Kidney (tissue), 13 donors: ENCODE measurements at regions not wholly inside any gene's neighbourhood (a gene's known extent, or its start where the extent isn't known, plus 50 kb on each side); places are given as distances from the start of the nearest gene placed in this dataset.

Experiments used
- DNase-seq, 5 donors: peaks; one replicate each; pipeline ENCODE4 v3.0.0-alpha.2; 2013 to 2020
- FAIRE-seq: peaks from 2 replicates; lab custom pipeline; 2012; peaks lifted over from hg19 to GRCh38; lab: Jason Lieb, UNC
- H3K27ac ChIP-seq, 2 donors: one replicate each; pipeline ENCODE4 v1.7.0; 2013; ENCODE audit warnings: low read depth in 2 of 2, low read length in 2 of 2, inconsistent platforms in 1 of 2
- H3K27me3 ChIP-seq: one replicate; pipeline ENCODE4 v1.7.1; 2013; ENCODE audit warnings: low read length, inconsistent platforms; ENCODE audit not compliant: control insufficient read depth, insufficient read depth
- H3K36me3 ChIP-seq, 3 donors: one replicate each; pipeline versions ENCODE4 v1.7.0 to v1.7.1; 2013; ENCODE audit warnings: low read length in 3 of 3, control low read depth in 1 of 3, inconsistent platforms in 1 of 3; ENCODE audit not compliant: insufficient read depth in 3 of 3, control insufficient read depth in 2 of 3
- H3K4me1 ChIP-seq, 3 donors: one replicate each; pipeline versions ENCODE4 v1.7.0 to v1.7.1; 2013; ENCODE audit warnings: low read length in 3 of 3, inconsistent platforms in 1 of 3, low read depth in 1 of 3; ENCODE audit not compliant: control insufficient read depth in 2 of 3, insufficient read depth in 2 of 3
- H3K4me3 ChIP-seq, 3 donors: one replicate each; pipeline versions ENCODE4 v1.7.0 to v1.8.1; 2013; ENCODE audit warnings: low read length in 3 of 3, control low read depth in 1 of 3, inconsistent platforms in 1 of 3
- H3K9ac ChIP-seq, 3 donors: one replicate each; pipeline versions ENCODE4 v1.7.0 to v1.7.1; 2013; ENCODE audit warnings: low read length in 3 of 3, control low read depth in 1 of 3, inconsistent platforms in 1 of 3
- H3K9me3 ChIP-seq, 3 donors: one replicate each; pipeline versions ENCODE4 v1.7.0 to v1.7.1; 2013; ENCODE audit warnings: low read length in 3 of 3, control low read depth in 1 of 3, inconsistent platforms in 1 of 3; ENCODE audit not compliant: control insufficient read depth in 2 of 3, insufficient read depth in 1 of 3
- CTCF ChIP-seq: IDR thresholded peaks from 3 replicates; pipeline ENCODE4 v1.5.1; 2012; ENCODE audit warnings: mild to moderate bottlenecking, moderate library complexity, borderline replicate concordance; ENCODE audit not compliant: insufficient read depth; ENCODE audit errors: extremely low read depth
- intact Hi-C: fragments of 100-400 bp; cut with DNase I; formaldehyde crosslinking; loops from one replicate; pipeline ENCODE4 v1.11.1; 2022
- donor health status: control.
- donor health status: control.
- donor health status: control.
- donor health status: control.
- donor health status: control.
- donor health status: DM: yes; HTN: yes; CAD: no.
- donor health status: Normal renal cell carcinoma (clear cell type).

GRCh38 chr5:124678922-124679519, 67.4 kb downstream of the ZNF608 start:
- Histone ChIP-seq H3K36me3 (no peaks in the 10 kb centered on the region), H3K4me3 (no peak overlapping the region), H3K9ac (no peak overlapping the region), H3K4me1 (peaks cover 7 to 15% (median 11%) of the 10 kb centered on the region in 3 donors), H3K27me3 (no peaks in the 10 kb centered on the region), H3K9me3 (no peaks in the 10 kb centered on the region), H3K27ac (no peak overlapping the region)
- peak in 3 of 5 donors; percentile 49 to 80 (median 68) for DNase-seq
- TF ChIP-seq CTCF: no peak
- intact Hi-C loops: no loop called here
- no peak for FAIRE-seq

- Histone ChIP-seq H3K4me3 (no peak overlapping the region), H3K27me3 (no peaks in the 10 kb centered on the region), H3K36me3 (no peaks in the 10 kb centered on the region), H3K9me3 (no peaks in the 10 kb centered on the region), H3K9ac (no peak overlapping the region), H3K27ac (no peak overlapping the region), H3K4me1 (peaks cover 7 to 15% (median 11%) of the 10 kb centered on the region in 3 donors)
- DNase-seq (no peak), FAIRE-seq (no peak)
- no peak for TF ChIP-seq CTCF
- intact Hi-C loops: no loop called here
These were observed 68.0 kb downstream of the ZNF608 start for GRCh38 chr5:124678468-124678867.

- Histone ChIP-seq H3K4me3 (peak overlapping the region in 1 of 3 donors; percentile 26), H3K36me3 (no peaks in the 10 kb centered on the region), H3K9me3 (no peaks in the 10 kb centered on the region), H3K27ac (no peak overlapping the region), H3K4me1 (peaks cover 7 to 15% (median 11%) of the 10 kb centered on the region in 3 donors), H3K27me3 (no peaks in the 10 kb centered on the region), H3K9ac (no peak overlapping the region)
- no peak for TF ChIP-seq CTCF
- FAIRE-seq (no peak), DNase-seq (peak in 1 of 5 donors; percentile 60)
- intact Hi-C loops: no loop called here
These were observed 68.8 kb downstream of the ZNF608 start for GRCh38 chr5:124677374-124678351.
